HG02571 (cell line): ENCODE measurements at regions not wholly inside any gene's neighbourhood (a gene's known extent, or its start where the extent isn't known, plus 50 kb on each side); places are given as distances from the start of the nearest gene placed in this dataset.

Source experiments
- ATAC-seq: cut with Tn5 transposase; IDR thresholded peaks from one replicate; pipeline ENCODE4 v1.9.1; 2021; ENCODE audit warnings: mild to moderate bottlenecking, moderate library complexity; ENCODE audit not compliant: unreplicated experiment

- no peak for ATAC-seq
Measured at GRCh38 chr13:88932950-88933349, 1261.8 kb downstream of the SLITRK5 start.

- ATAC-seq: no peak
Measured at GRCh38 chr13:88937384-88937783, 1266.2 kb downstream of the SLITRK5 start.

GRCh38 chr13:88945793-88946192 lies 1274.6 kb downstream of the SLITRK5 start:
- ATAC-seq: no peak

GRCh38 chr13:88948501-88948900 lies 1277.3 kb downstream of the SLITRK5 start:
- ATAC-seq: no peak

- no peak for ATAC-seq
Measured at GRCh38 chr13:88958821-88959220, 1287.7 kb downstream of the SLITRK5 start.

GRCh38 chr13:88976466-88976865 lies 1305.3 kb downstream of the SLITRK5 start:
- no peak for ATAC-seq

GRCh38 chr13:88978607-88979006 lies 1307.4 kb downstream of the SLITRK5 start:
- no peak for ATAC-seq

- ATAC-seq: no peak
Measured at GRCh38 chr13:88979465-88980175, 1308.4 kb downstream of the SLITRK5 start.

GRCh38 chr13:89003656-89004055 lies 1332.5 kb downstream of the SLITRK5 start:
- ATAC-seq: no peak

GRCh38 chr13:89011615-89012014 lies 1340.4 kb downstream of the SLITRK5 start:
- ATAC-seq: no peak

- ATAC-seq: no peak
Measured at GRCh38 chr13:89027694-89028306, 1356.6 kb downstream of the SLITRK5 start.

- ATAC-seq: no peak
Measured at GRCh38 chr13:89029062-89029461, 1357.9 kb downstream of the SLITRK5 start.

GRCh38 chr13:89034015-89034414 lies 1362.8 kb downstream of the SLITRK5 start:
- no peak for ATAC-seq

- ATAC-seq: no peak
Measured at GRCh38 chr13:89052699-89053098, 1381.5 kb downstream of the SLITRK5 start.

GRCh38 chr13:89053418-89053817 lies 1382.2 kb downstream of the SLITRK5 start:
- no peak for ATAC-seq

- no peak for ATAC-seq
Measured at GRCh38 chr13:89057274-89057673, 1386.1 kb downstream of the SLITRK5 start.

GRCh38 chr13:89057862-89058261 lies 1386.7 kb downstream of the SLITRK5 start:
- ATAC-seq: no peak

- ATAC-seq: no peak
Measured at GRCh38 chr13:89061821-89062220, 1390.7 kb downstream of the SLITRK5 start.

GRCh38 chr13:89066868-89067466 lies 1395.8 kb downstream of the SLITRK5 start:
- peak; percentile 66 for ATAC-seq

- no peak for ATAC-seq
Measured at GRCh38 chr13:89072979-89073378, 1401.8 kb downstream of the SLITRK5 start.

- ATAC-seq: no peak
Measured at GRCh38 chr13:89076622-89077021, 1405.5 kb downstream of the SLITRK5 start.

- no peak for ATAC-seq
Measured at GRCh38 chr13:89082623-89083022, 1411.5 kb downstream of the SLITRK5 start.
